ENCODE measurements at regions not wholly inside any gene's neighbourhood (a gene's known extent, or its start where the extent isn't known, plus 50 kb on each side); places are given as distances from the start of the nearest gene placed in this dataset.

- Mint-ChIP-seq H3K4me1 (no peaks in the 10 kb centered on the region), H3K27ac (no peak overlapping the region), H3K9me3 (peaks cover 0 to 13% (median 1%) of the 10 kb centered on the region in 5 donors), H3K36me3 (no peaks in the 10 kb centered on the region), H3K27me3 (no peaks in the 10 kb centered on the region), H3K4me3 (no peak overlapping the region)
- CTCF ChIA-PET, result no interaction called here
- POLR2A ChIA-PET, result no interaction called here
- Histone ChIP-seq H3K27ac (ENCODE audit: low read depth, low read length) (no peak overlapping the region), H3K27me3 (ENCODE audit: insufficient read depth, low read length, poor library complexity, severe bottlenecking) (no peaks in the 10 kb centered on the region), H3K4me3 (ENCODE audit: low read length) (no peak overlapping the region), H3K36me3 (ENCODE audit: insufficient read depth, low read length) (no peaks in the 10 kb centered on the region), H3K4me1 (ENCODE audit: insufficient read depth, low read length) (no peaks in the 10 kb centered on the region), H3K9me3 (ENCODE audit: low read length) (no peaks in the 10 kb centered on the region)
- no peak for DNase-seq
Observed at GRCh38 chr5:105956456-105957196, 1714.1 kb downstream of the EFNA5 start.

GRCh38 chr5:105954341-105954740 is 1716.4 kb downstream of the EFNA5 start:
- Histone ChIP-seq H3K27ac (ENCODE audit: low read depth, low read length) (no peak overlapping the region), H3K36me3 (ENCODE audit: insufficient read depth, low read length) (no peaks in the 10 kb centered on the region), H3K4me3 (ENCODE audit: low read length) (no peak overlapping the region), H3K27me3 (ENCODE audit: insufficient read depth, low read length, poor library complexity, severe bottlenecking) (no peaks in the 10 kb centered on the region), H3K9me3 (ENCODE audit: low read length) (no peaks in the 10 kb centered on the region), H3K4me1 (ENCODE audit: insufficient read depth, low read length) (no peaks in the 10 kb centered on the region)
- H3K27ac Mint-ChIP-seq, result no peak overlapping the region
- no peak for DNase-seq
- no peaks in the 10 kb centered on the region for H3K36me3 Mint-ChIP-seq
- no peaks in the 10 kb centered on the region for H3K4me1 Mint-ChIP-seq
- no peak overlapping the region for H3K4me3 Mint-ChIP-seq
- peaks cover 0 to 6% (median 3%) of the 10 kb centered on the region in 5 donors for H3K9me3 Mint-ChIP-seq
- H3K27me3 Mint-ChIP-seq, result no peaks in the 10 kb centered on the region
- POLR2A ChIA-PET, result no interaction called here
- CTCF ChIA-PET, result no interaction called here

- no peak overlapping the region for H3K4me3 ChIP-seq (ENCODE audit: low read length)
- POLR2A ChIA-PET, result no interaction called here
- H3K36me3 ChIP-seq (ENCODE audit: insufficient read depth, low read length), result no peaks in the 10 kb centered on the region
- H3K4me1 ChIP-seq (ENCODE audit: insufficient read depth, low read length), result no peaks in the 10 kb centered on the region
- Mint-ChIP-seq H3K4me3 (no peak overlapping the region), H3K9me3 (peaks cover 0 to 7% (median 4%) of the 10 kb centered on the region in 5 donors), H3K4me1 (no peaks in the 10 kb centered on the region), H3K27ac (no peak overlapping the region), H3K36me3 (no peaks in the 10 kb centered on the region), H3K27me3 (no peaks in the 10 kb centered on the region)
- H3K27me3 ChIP-seq (ENCODE audit: insufficient read depth, low read length, poor library complexity, severe bottlenecking), result no peaks in the 10 kb centered on the region
- DNase-seq, result no peak
- H3K27ac ChIP-seq (ENCODE audit: low read depth, low read length), result no peak overlapping the region
- CTCF ChIA-PET, result no interaction called here
- H3K9me3 ChIP-seq (ENCODE audit: low read length), result no peaks in the 10 kb centered on the region
Observed at GRCh38 chr5:105953616-105954015, 1717.1 kb downstream of the EFNA5 start.

GRCh38 chr5:105952875-105953274 is 1717.9 kb downstream of the EFNA5 start:
- Mint-ChIP-seq H3K9me3 (peaks cover 0 to 8% (median 6%) of the 10 kb centered on the region in 5 donors), H3K36me3 (no peaks in the 10 kb centered on the region), H3K4me1 (no peaks in the 10 kb centered on the region), H3K27me3 (no peaks in the 10 kb centered on the region), H3K27ac (no peak overlapping the region), H3K4me3 (no peak overlapping the region)
- ChIA-PET POLR2A (no interaction called here), CTCF (no interaction called here)
- no peaks in the 10 kb centered on the region for H3K36me3 ChIP-seq (ENCODE audit: insufficient read depth, low read length)
- no peak overlapping the region for H3K4me3 ChIP-seq (ENCODE audit: low read length)
- no peaks in the 10 kb centered on the region for H3K27me3 ChIP-seq (ENCODE audit: insufficient read depth, low read length, poor library complexity, severe bottlenecking)
- no peaks in the 10 kb centered on the region for H3K9me3 ChIP-seq (ENCODE audit: low read length)
- no peak for DNase-seq
- no peak overlapping the region for H3K27ac ChIP-seq (ENCODE audit: low read depth, low read length)
- H3K4me1 ChIP-seq (ENCODE audit: insufficient read depth, low read length), result no peaks in the 10 kb centered on the region

GRCh38 chr5:105947461-105947860 is 1723.3 kb downstream of the EFNA5 start:
- H3K4me3 ChIP-seq (ENCODE audit: low read length), result no peak overlapping the region
- no peak overlapping the region for H3K27ac Mint-ChIP-seq
- peaks cover 0 to 15% (median 11%) of the 10 kb centered on the region in 5 donors for H3K9me3 Mint-ChIP-seq
- H3K27me3 ChIP-seq (ENCODE audit: insufficient read depth, low read length, poor library complexity, severe bottlenecking), result no peaks in the 10 kb centered on the region
- no peaks in the 10 kb centered on the region for H3K27me3 Mint-ChIP-seq
- H3K36me3 ChIP-seq (ENCODE audit: insufficient read depth, low read length), result no peaks in the 10 kb centered on the region
- H3K27ac ChIP-seq (ENCODE audit: low read depth, low read length), result no peak overlapping the region
- H3K9me3 ChIP-seq (ENCODE audit: low read length), result no peaks in the 10 kb centered on the region
- no peak overlapping the region for H3K4me3 Mint-ChIP-seq
- H3K4me1 Mint-ChIP-seq, result no peaks in the 10 kb centered on the region
- ChIA-PET CTCF (interaction anchor here (1.4 kb wide), 1 partner anchor 10 kb away, joined by 3 read pairs; no protein-coding TSS in a partner anchor), POLR2A (no interaction called here)
- H3K36me3 Mint-ChIP-seq, result no peaks in the 10 kb centered on the region
- no peak for DNase-seq
- H3K4me1 ChIP-seq (ENCODE audit: insufficient read depth, low read length), result no peaks in the 10 kb centered on the region

- POLR2A ChIA-PET, result no interaction called here
- Histone ChIP-seq H3K9me3 (ENCODE audit: low read length) (no peaks in the 10 kb centered on the region), H3K27ac (ENCODE audit: low read depth, low read length) (no peak overlapping the region), H3K4me1 (ENCODE audit: insufficient read depth, low read length) (no peaks in the 10 kb centered on the region), H3K27me3 (ENCODE audit: insufficient read depth, low read length, poor library complexity, severe bottlenecking) (no peaks in the 10 kb centered on the region), H3K36me3 (ENCODE audit: insufficient read depth, low read length) (no peaks in the 10 kb centered on the region), H3K4me3 (ENCODE audit: low read length) (no peak overlapping the region)
- Mint-ChIP-seq H3K4me1 (no peaks in the 10 kb centered on the region), H3K27me3 (no peaks in the 10 kb centered on the region), H3K36me3 (no peaks in the 10 kb centered on the region), H3K27ac (no peak overlapping the region), H3K4me3 (no peak overlapping the region), H3K9me3 (peaks cover 0 to 25% (median 11%) of the 10 kb centered on the region in 5 donors)
- CTCF ChIA-PET, result no interaction called here
- DNase-seq, result no peak
Observed at GRCh38 chr5:105945203-105945972, 1725.3 kb downstream of the EFNA5 start.

GRCh38 chr5:105940181-105940580 is 1730.6 kb downstream of the EFNA5 start:
- H3K4me1 ChIP-seq (ENCODE audit: insufficient read depth, low read length), result no peaks in the 10 kb centered on the region
- Mint-ChIP-seq H3K27me3 (no peaks in the 10 kb centered on the region), H3K36me3 (no peaks in the 10 kb centered on the region), H3K4me3 (no peak overlapping the region), H3K27ac (no peak overlapping the region), H3K9me3 (peaks cover 4 to 38% (median 14%) of the 10 kb centered on the region in 5 donors), H3K4me1 (no peaks in the 10 kb centered on the region)
- no peaks in the 10 kb centered on the region for H3K27me3 ChIP-seq (ENCODE audit: insufficient read depth, low read length, poor library complexity, severe bottlenecking)
- H3K4me3 ChIP-seq (ENCODE audit: low read length), result no peak overlapping the region
- ChIA-PET POLR2A (no interaction called here), CTCF (no interaction called here)
- no peaks in the 10 kb centered on the region for H3K36me3 ChIP-seq (ENCODE audit: insufficient read depth, low read length)
- no peak overlapping the region for H3K27ac ChIP-seq (ENCODE audit: low read depth, low read length)
- no peak for DNase-seq
- H3K9me3 ChIP-seq (ENCODE audit: low read length), result no peaks in the 10 kb centered on the region

GRCh38 chr5:105934171-105934570 is 1736.6 kb downstream of the EFNA5 start:
- DNase-seq, result no peak
- Histone ChIP-seq H3K4me1 (ENCODE audit: insufficient read depth, low read length) (no peaks in the 10 kb centered on the region), H3K4me3 (ENCODE audit: low read length) (no peak overlapping the region), H3K9me3 (ENCODE audit: low read length) (no peaks in the 10 kb centered on the region), H3K36me3 (ENCODE audit: insufficient read depth, low read length) (no peaks in the 10 kb centered on the region), H3K27me3 (ENCODE audit: insufficient read depth, low read length, poor library complexity, severe bottlenecking) (no peaks in the 10 kb centered on the region), H3K27ac (ENCODE audit: low read depth, low read length) (no peak overlapping the region)
- Mint-ChIP-seq H3K27me3 (no peaks in the 10 kb centered on the region), H3K4me1 (no peaks in the 10 kb centered on the region), H3K36me3 (no peaks in the 10 kb centered on the region), H3K27ac (no peak overlapping the region), H3K4me3 (no peak overlapping the region), H3K9me3 (peaks cover 6 to 34% (median 12%) of the 10 kb centered on the region in 5 donors)
- ChIA-PET POLR2A (no interaction called here), CTCF (no interaction called here)

Measured in CD8-positive, alpha-beta memory T cell (primary cell).